ENCODE measurements at regions not wholly inside any gene's neighbourhood (a gene's known extent, or its start where the extent isn't known, plus 50 kb on each side); places are given as distances from the start of the nearest gene placed in this dataset.

DNA sequence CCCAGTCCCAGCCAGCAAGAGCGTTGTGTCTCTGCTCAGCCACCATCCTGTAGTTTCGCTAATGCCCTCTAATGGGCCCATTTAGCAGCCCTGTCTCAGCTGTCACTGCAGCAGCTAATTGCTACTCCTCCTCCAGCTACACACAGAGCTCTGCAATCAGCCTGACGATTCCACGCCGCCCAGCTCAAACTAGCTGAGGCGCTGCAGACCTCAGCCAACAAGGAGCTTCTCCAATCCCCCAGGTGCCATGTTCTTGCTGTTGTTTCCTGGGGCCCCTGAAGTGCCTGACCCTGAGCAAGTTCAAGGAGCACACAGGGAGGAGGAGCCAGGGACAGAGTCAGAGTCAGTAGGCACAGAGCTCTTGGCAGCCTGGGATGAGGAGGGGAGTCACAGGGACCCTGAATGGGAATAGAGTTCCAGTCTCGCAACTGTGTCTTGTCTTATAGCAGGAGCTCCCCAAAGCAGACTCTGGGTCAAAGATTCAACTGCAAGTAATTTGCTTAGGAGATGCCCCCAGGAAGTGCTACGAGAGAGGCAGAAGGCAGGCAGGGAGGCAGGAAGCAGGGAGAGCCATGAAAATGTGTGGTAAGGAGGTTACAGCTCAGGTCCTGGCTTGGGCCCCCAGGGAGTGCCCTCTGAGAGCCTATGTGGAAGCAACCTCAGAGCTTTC is 135.8 kb upstream of the UNC5B start:
- Mint-ChIP-seq H3K4me3 (no peak overlapping the region), H3K4me1 (peaks cover 13% of the 10 kb centered on the region), H3K36me3 (no peaks in the 10 kb centered on the region), H3K9me3 (no peaks in the 10 kb centered on the region), H3K27me3 (ENCODE audit: low read depth) (peaks cover 70% of the 10 kb centered on the region), H3K27ac (no peak overlapping the region)
- DNase-seq (ENCODE audit: low spot score in 2 of 2, unreplicated experiment in 2 of 2) = peak in 1 of 2 experiments; percentile 34
- TF ChIP-seq, protein P1, sequence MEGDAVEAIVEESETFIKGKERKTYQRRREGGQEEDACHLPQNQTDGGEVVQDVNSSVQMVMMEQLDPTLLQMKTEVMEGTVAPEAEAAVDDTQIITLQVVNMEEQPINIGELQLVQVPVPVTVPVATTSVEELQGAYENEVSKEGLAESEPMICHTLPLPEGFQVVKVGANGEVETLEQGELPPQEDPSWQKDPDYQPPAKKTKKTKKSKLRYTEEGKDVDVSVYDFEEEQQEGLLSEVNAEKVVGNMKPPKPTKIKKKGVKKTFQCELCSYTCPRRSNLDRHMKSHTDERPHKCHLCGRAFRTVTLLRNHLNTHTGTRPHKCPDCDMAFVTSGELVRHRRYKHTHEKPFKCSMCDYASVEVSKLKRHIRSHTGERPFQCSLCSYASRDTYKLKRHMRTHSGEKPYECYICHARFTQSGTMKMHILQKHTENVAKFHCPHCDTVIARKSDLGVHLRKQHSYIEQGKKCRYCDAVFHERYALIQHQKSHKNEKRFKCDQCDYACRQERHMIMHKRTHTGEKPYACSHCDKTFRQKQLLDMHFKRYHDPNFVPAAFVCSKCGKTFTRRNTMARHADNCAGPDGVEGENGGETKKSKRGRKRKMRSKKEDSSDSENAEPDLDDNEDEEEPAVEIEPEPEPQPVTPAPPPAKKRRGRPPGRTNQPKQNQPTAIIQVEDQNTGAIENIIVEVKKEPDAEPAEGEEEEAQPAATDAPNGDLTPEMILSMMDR (IDR thresholded peaks at IDR 0.05; ENCODE audit: unreplicated experiment) = no peak

DNA sequence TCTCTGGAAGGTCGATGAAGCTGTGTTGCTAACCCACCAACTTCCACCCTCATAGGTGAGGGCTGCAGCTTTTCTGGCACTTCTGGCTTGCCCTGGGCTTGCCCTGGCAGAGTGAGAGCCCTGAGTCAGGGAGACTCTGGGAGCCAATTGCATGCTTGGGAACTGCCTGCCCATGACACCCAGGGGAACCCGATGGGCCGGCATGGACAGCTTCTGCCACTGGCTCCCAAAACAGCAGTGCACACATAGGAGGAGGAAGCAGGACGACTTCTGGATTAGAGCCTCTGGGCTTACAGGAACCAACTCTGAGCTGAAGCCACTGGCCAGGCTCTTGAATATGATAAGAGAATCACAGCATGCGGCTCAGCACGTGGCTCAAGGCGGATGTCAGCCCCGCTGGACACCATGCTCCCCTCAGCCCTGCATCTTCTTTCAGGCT is 135.2 kb upstream of the UNC5B start:
- TF ChIP-seq, protein P1 (IDR thresholded peaks at IDR 0.05; ENCODE audit: unreplicated experiment) = no peak
- no peaks in the 10 kb centered on the region for H3K9me3 Mint-ChIP-seq
- H3K36me3 Mint-ChIP-seq = no peaks in the 10 kb centered on the region
- no peak overlapping the region for H3K4me3 Mint-ChIP-seq
- H3K4me1 Mint-ChIP-seq = peaks cover 13% of the 10 kb centered on the region
- DNase-seq (ENCODE audit: low spot score in 2 of 2, unreplicated experiment in 2 of 2) = peak in 1 of 2 experiments; percentile 36
- H3K27me3 Mint-ChIP-seq (ENCODE audit: low read depth) = peaks cover 67% of the 10 kb centered on the region
- H3K27ac Mint-ChIP-seq = no peak overlapping the region

DNA sequence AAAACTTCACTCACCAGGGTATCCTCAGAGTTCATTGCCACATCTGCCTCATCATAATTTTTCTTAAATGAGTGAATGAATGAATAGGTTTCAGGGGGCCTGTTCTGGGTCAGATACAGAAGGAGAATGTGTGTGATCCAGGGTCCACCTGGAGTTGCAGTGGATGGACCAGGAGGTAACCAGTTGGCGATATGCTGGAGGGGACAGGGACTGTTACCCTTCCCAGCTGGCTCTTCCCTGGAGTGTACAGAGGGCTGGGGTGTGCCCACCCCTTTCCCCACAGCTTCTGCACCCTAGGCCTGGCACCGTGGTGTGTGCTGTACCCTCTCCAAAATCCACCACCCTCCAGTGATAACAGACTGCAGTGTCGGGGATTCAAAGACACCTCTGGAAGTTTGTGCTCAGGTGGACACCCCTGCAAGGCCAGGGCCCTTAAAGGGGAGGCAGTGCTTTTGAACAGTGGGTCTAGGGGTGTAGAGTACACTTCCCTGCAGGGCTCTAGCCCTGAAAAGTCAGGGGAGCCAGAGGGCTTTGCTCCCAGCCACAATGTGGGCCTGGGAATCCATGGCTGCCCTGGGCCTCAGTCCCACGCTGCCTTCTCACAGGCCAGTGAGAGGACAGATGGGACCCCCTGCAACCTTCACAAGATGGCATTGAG is 134.4 kb upstream of the UNC5B start:
- no peak overlapping the region for H3K27ac Mint-ChIP-seq
- H3K27me3 Mint-ChIP-seq (ENCODE audit: low read depth) = peaks cover 65% of the 10 kb centered on the region
- no peaks in the 10 kb centered on the region for H3K9me3 Mint-ChIP-seq
- H3K4me3 Mint-ChIP-seq = no peak overlapping the region
- no peaks in the 10 kb centered on the region for H3K36me3 Mint-ChIP-seq
- H3K4me1 Mint-ChIP-seq = peaks cover 17% of the 10 kb centered on the region
- DNase-seq (ENCODE audit: low spot score in 2 of 2, unreplicated experiment in 2 of 2) = peak in 1 of 2 experiments; percentile 22
- TF ChIP-seq, protein P1 (IDR thresholded peaks at IDR 0.05; ENCODE audit: unreplicated experiment) = no peak

GRCh38 chr10:71078454-71079145 is 133.8 kb upstream of the UNC5B start:
- H3K9me3 Mint-ChIP-seq = no peaks in the 10 kb centered on the region
- H3K4me1 Mint-ChIP-seq = peaks cover 20% of the 10 kb centered on the region
- TF ChIP-seq, protein P1 (IDR thresholded peaks at IDR 0.05; ENCODE audit: unreplicated experiment) = no peak
- no peak overlapping the region for H3K4me3 Mint-ChIP-seq
- no peaks in the 10 kb centered on the region for H3K36me3 Mint-ChIP-seq
- DNase-seq (ENCODE audit: low spot score in 2 of 2, unreplicated experiment in 2 of 2) = peak in 1 of 2 experiments; percentile 29
- no peak overlapping the region for H3K27ac Mint-ChIP-seq
- H3K27me3 Mint-ChIP-seq (ENCODE audit: low read depth) = peaks cover 59% of the 10 kb centered on the region

DNA sequence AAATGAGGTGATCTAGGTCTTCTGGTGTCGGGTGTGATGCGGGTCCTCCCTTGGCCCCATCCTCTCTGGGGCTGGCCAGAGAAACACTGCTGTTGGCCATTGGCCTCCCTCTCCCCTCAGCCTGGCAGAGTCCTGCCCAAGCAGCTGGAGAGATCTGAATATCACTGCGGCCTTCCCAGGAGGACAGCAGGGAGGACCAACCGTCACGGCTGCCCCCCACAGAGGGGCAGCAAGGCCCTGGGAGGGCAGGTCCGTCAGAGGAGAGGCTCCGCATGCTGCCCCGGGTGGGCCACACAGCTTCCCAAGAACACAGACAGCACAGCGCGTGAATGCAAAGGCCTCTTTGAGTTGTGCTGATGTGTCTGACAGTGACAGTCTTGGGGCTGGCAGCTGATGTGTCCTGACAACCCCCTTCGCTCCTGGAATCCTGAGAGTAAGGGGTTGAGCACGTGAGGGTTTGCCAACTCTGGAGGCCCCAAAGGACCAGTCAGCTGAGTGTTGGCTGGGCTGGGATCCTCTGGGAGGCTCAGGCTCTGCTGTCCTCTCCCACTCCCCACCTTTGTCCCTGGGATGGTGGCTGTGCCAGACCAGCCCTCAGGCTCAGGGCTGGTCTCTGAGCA is 132.5 kb upstream of the UNC5B start:
- H3K4me3 Mint-ChIP-seq = no peak overlapping the region
- peaks cover 55% of the 10 kb centered on the region for H3K27me3 Mint-ChIP-seq (ENCODE audit: low read depth)
- no peaks in the 10 kb centered on the region for H3K9me3 Mint-ChIP-seq
- no peaks in the 10 kb centered on the region for H3K36me3 Mint-ChIP-seq
- peak in 1 of 2 experiments; percentile 34 for DNase-seq (ENCODE audit: low spot score in 2 of 2, unreplicated experiment in 2 of 2)
- no peak overlapping the region for H3K27ac Mint-ChIP-seq
- TF ChIP-seq, protein P1 (IDR thresholded peaks at IDR 0.05; ENCODE audit: unreplicated experiment) = no peak
- H3K4me1 Mint-ChIP-seq = peaks cover 17% of the 10 kb centered on the region

Measured in mesothelial cell of epicardium (in vitro differentiated cells).